HG03439 (cell line): ENCODE measurements at regions not wholly inside any gene's neighbourhood (a gene's known extent, or its start where the extent isn't known, plus 50 kb on each side); places are given as distances from the start of the nearest gene placed in this dataset.
"Not testable (repeated sequence)": the region's sequence is repeated elsewhere in the genome, so short reads cannot be mapped to it uniquely, and the experiment has no call there.

Source experiments
- ATAC-seq: cut with Tn5 transposase; IDR thresholded peaks from one replicate; pipeline ENCODE4 v1.9.1; 2021; ENCODE audit warnings: mild to moderate bottlenecking, moderate library complexity; ENCODE audit not compliant: unreplicated experiment

DNA sequence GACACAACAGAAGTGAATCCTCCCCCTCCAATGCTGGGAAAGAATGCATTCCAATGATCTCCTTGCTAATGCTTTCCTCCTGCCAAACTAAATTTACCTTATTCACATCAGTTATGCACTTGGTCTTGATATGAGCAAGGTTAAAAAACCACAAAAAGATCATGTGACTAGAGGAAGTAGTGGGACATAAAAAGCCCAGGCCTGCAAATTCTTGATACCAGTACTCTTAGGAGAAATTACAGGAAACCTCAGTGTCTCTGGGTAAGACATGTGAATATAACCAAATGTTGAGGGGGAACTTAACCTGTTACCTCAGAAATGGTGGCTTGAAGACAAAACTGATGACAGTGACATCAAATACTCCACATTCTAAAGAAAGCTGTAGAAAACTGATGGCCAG is 427.1 kb downstream of the RPS29 start:
- no peak for ATAC-seq

- no peak for ATAC-seq
Observed at GRCh38 chr14:49139593-49139992, 446.6 kb downstream of the RPS29 start.

- ATAC-seq, result no peak
Observed at GRCh38 chr14:49134940-49135339, 451.2 kb downstream of the RPS29 start.

DNA sequence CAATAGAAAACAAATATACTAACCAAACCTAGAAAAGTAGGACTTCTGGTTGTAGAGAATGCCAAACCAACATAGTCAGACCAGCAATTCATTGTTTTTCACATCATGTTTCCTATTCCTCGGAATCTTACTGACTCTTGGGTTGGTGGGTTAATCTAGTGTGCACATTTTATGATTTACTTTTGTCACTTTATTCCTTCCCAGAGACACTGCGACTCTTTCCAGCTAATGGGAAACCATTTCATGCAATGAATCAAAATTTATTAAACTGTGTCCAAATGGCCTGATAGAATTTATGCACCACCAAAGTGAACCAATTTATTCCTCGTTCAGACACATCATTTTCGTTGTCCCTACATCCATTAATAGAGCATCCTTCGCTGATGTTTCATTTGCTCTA is 464.9 kb downstream of the RPS29 start:
- no peak for ATAC-seq

DNA sequence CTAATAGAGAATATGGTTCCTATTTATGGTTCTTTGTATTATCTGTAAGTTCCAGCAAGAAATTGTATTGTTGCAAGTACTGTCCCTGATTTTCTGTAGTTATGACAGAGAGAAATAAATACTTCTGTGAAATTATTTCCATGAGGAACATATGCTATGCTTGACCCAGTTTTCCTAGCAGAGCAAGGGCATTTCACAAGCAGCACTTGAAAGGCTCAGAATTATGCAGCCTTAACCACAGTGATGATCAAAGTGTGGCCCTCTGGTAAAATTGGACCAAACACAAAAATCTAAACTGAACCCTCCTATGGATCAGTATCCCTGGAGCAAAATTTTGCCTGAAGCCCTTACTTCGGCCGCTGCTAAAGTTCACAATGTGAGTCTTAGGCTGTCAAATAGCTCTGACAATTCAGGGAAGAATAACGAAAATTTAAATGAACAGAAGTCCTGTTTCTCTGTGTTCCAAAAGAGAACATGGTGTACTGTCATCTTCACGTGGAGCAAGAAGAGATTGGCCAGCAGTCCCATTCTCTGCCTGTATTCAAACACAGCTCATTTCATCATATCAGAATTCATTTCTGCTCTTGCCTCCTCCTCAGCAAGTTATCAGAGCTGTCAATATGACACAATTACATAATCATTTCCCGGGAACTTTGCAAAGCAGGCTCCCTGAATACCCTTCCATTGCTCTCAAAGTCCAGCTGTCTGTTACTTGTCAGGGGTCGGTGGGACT is 471.9 kb downstream of the RPS29 start:
- no peak for ATAC-seq

GRCh38 chr14:49106741-49107667 is 479.2 kb downstream of the RPS29 start:
- no peak for ATAC-seq

- no peak for ATAC-seq
Observed at GRCh38 chr14:49105956-49106355, 480.2 kb downstream of the RPS29 start.

GRCh38 chr14:49105512-49105911 is 480.7 kb downstream of the RPS29 start:
- ATAC-seq, result no peak

- no peak for ATAC-seq
Observed at GRCh38 chr14:49092345-49092744, 493.8 kb downstream of the RPS29 start.

DNA sequence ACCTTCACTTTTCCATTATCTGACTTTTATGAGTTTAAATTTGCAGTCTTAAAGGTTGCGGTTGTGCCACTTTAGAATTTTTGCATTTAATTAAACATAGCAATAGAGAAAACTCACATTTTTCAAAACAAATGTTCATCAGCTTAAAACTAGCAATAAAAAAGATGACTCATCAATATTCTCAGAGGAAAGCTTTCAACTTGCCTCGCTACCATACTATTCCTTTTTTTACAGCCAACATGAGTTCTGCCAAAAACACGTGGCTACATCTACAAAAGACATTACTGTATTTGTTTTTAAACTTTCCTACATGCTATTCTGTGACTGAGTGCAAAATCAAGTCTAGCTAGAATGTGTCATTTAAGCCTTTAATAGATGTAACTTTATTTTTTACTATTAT is 497.1 kb downstream of the RPS29 start:
- no peak for ATAC-seq

- ATAC-seq, result not testable (repeated sequence)
Observed at GRCh38 chr14:49073292-49073691, 512.9 kb downstream of the RPS29 start.

DNA sequence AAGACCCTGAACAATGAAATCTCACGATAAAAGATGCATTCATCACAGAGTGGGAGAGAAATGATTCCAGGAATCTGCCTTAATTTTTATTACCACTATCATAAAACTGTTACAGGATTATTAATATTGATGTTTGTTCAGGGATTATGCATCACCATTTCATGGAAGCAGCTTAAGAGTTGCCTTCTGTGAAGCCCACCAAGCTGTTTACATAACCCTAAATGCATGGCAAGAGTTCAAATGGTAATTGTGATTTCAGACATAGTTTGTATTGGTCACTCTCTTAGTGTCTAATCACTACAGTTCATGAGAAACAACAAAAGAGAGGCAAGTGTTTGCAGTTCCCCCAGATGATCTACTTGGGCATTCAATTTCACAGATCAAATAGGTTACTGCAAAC is 527.7 kb downstream of the RPS29 start:
- ATAC-seq, result no peak

DNA sequence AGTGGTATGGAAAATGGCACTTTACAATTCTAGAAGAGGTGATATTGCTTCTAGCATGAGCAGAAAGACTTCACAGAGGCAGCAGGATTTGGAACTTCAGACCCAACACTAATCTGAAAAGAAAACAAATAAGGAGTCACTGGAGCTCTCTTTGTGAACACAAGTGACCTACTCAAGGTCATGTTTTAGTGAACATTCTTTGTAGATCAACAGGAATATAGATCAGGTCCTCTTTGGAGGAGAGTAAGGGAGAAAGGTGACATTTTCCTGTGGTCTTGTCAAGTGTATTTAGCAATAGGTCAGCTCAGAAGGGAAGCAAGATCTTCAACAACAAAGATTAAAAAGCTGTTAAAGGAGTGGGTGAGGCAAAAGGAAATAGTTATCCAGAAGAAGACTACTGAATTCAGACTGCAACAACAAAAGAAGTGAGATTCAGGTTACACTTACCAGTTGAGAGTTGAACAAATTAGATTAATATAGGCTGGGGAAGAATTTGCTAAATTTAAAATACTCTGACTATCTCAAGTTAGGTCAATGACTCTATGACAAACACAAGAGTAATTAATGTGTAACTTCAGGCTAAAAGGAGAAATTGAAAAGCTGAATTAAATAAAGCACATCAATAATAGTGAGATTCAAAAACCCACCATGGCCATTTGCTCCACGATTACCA is 528.2 kb downstream of the RPS29 start:
- no peak for ATAC-seq

- no peak for ATAC-seq
Observed at GRCh38 chr14:49056021-49056420, 530.2 kb downstream of the RPS29 start.

GRCh38 chr14:49052521-49052920 is 533.7 kb downstream of the RPS29 start:
- no peak for ATAC-seq

DNA sequence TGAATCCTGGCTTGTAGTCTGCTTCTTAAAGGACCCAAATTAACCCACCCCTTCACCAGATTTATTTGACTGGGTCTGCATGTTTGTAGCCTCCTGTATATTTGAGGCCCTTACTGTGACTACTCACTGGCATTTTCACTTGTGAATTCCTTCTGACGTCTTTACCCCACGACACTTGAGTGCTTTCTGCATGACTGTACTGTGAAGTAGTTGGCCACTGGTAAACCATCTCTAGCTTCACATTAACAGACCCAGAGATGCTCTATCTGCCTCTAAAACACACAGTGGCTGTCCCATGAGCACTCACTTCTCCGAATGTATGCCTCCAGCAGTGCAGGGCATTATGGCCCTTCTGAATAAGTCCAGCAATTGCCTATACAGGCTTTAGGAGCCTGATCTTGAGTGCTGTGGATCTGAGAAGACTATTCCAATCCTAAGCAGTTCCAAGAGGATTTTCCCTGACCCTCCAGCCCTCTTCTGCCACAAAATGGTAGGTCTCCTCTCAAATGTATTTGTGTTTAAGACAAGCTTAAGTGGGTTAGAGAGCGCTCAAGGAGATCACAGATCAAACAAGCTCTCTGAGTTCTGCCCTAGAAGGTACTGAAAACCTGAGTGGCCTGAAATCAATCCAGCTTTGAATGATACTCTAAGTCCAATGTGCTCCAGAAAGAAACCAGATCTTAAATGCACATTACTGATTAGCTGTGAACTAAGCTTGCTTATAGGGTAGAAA is 534.7 kb downstream of the RPS29 start:
- no peak for ATAC-seq

GRCh38 chr14:49050822-49051221 is 535.4 kb downstream of the RPS29 start:
- no peak for ATAC-seq

GRCh38 chr14:49049711-49050110 is 536.5 kb downstream of the RPS29 start:
- ATAC-seq, result no peak

DNA sequence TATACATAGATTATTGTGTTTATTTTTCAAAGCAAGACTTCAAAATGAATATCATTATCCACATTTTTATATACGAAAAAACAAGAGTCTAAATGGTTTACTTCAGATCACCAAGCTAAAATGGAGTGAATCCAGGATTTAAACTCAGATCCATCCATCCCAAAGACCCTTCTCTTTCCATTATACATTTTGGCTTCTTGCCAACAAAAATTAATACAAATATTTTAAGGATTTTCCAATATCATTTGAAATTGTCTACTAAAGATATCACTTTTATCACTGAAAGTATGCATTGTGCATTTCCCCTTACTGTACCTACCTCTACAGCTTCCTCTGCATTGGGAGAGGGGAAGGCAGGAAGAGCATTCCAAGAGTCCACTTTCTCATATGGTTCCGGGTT is 541.2 kb downstream of the RPS29 start:
- ATAC-seq, result no peak

GRCh38 chr14:49036984-49037516 is 549.1 kb downstream of the RPS29 start:
- no peak for ATAC-seq

DNA sequence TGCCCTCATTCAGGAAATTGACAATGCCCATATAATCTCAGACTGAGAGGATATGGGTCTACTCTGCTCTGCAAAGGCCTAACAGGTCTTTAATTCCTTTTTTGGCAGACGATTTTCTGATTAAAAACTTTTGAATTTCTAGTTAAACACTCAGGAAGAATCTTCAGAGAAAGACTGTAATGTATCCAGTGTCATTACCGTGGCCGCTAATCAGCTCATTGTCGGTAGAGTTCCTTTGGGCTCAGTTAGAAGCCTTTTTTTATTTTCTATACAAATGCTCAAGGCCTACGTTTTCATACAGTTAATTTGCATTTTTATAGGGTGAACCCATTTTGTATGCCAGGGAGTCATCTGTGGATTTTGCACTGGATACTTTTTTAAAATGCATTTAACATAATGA is 549.9 kb downstream of the RPS29 start:
- no peak for ATAC-seq
